Bronchial epithelial cell (primary cell): ENCODE measurements at regions not wholly inside any gene's neighbourhood (a gene's known extent, or its start where the extent isn't known, plus 50 kb on each side); places are given as distances from the start of the nearest gene placed in this dataset.

Experiments used
- DNase-seq: peaks from one replicate; pipeline ENCODE4 v3.0.0-alpha.2; 2010; ENCODE audit warnings: low read depth
- FAIRE-seq: peaks from 2 replicates; lab custom pipeline; 2011; peaks lifted over from hg19 to GRCh38; lab: Jason Lieb, UNC
- H3K27me3 ChIP-seq: 2 replicates; pipeline ENCODE4 v1.5.1; 2011; ENCODE audit warnings: low read length; ENCODE audit not compliant: control insufficient read depth, insufficient read depth
- H3K36me3 ChIP-seq: 2 replicates; pipeline ENCODE4 v1.5.1; 2011; ENCODE audit warnings: low read length; ENCODE audit not compliant: control insufficient read depth, insufficient read depth
- H3K4me3 ChIP-seq: 2 replicates; pipeline ENCODE4 v1.5.1; 2011; ENCODE audit warnings: mild to moderate bottlenecking, low read depth, low read length, control low read depth
- TF ChIP-seq, protein P1 (sequence below): IDR thresholded peaks from 2 replicates; pipeline ENCODE4 v1.5.1; 2011; ENCODE audit warnings: mild to moderate bottlenecking, moderate library complexity, low read length, control low read depth, inconsistent platforms; ENCODE audit not compliant: insufficient read depth, severe bottlenecking

- FAIRE-seq, result no peak
- TF ChIP-seq, protein P1, sequence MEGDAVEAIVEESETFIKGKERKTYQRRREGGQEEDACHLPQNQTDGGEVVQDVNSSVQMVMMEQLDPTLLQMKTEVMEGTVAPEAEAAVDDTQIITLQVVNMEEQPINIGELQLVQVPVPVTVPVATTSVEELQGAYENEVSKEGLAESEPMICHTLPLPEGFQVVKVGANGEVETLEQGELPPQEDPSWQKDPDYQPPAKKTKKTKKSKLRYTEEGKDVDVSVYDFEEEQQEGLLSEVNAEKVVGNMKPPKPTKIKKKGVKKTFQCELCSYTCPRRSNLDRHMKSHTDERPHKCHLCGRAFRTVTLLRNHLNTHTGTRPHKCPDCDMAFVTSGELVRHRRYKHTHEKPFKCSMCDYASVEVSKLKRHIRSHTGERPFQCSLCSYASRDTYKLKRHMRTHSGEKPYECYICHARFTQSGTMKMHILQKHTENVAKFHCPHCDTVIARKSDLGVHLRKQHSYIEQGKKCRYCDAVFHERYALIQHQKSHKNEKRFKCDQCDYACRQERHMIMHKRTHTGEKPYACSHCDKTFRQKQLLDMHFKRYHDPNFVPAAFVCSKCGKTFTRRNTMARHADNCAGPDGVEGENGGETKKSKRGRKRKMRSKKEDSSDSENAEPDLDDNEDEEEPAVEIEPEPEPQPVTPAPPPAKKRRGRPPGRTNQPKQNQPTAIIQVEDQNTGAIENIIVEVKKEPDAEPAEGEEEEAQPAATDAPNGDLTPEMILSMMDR, result no peak
Observed at GRCh38 chr6:112697265-112697664, 350.1 kb downstream of the RFPL4B start.

DNA sequence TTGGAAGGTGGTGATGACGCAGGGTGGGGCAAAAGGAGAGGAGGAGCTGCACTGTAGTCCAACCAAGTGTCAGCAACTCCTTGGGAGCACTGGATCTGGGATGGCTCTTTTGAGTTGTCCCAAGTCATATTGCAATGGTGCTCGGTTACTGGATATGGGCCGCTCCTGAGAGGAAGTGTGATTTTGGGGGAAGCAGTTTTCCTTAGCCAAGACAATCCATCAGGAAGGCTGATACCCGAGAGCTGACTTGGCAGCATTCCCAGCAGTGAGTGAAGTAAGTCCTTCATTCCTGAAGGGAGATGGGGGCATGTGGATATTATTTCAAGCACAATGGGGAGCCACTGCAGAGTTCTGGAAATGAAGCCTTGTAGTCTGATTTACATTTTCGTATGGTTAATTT, 354.1 kb downstream of the RFPL4B start:
- FAIRE-seq, result no peak
- Histone ChIP-seq H3K4me3 (no peak overlapping the region), H3K36me3 (no peaks in the 10 kb centered on the region), H3K27me3 (no peaks in the 10 kb centered on the region)
- TF ChIP-seq, protein P1, result no peak
- DNase-seq, result no peak

More at GRCh38 chr6:112697265-112697664, 350.1 kb downstream of the RFPL4B start:
- Histone ChIP-seq H3K4me3 (no peak overlapping the region), H3K36me3 (no peaks in the 10 kb centered on the region), H3K27me3 (no peaks in the 10 kb centered on the region)
- DNase-seq, result no peak

DNA sequence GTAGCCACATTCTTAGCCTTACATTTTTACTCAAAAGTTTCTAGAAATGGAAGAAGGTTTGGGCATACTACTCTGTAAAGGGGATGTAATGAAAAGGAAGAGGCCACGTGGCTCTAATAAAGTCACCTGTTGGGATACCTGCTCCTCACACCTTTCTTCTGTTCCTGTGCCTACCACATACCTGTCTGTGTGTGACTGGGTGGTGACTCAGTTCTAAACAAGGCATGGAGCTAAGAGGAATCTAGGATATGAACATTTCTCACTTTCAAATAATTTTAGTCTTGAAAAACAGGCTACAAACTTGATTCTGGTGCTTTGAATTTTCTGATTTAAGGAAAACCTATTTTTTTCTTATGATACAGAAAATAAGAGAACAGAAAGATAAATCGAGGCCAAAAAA, 363.6 kb downstream of the RFPL4B start:
- peak; percentile 44 for DNase-seq
- Histone ChIP-seq H3K27me3 (no peaks in the 10 kb centered on the region), H3K4me3 (no peak overlapping the region), H3K36me3 (no peaks in the 10 kb centered on the region)
- TF ChIP-seq, protein P1, result no peak
- no peak for FAIRE-seq

DNA sequence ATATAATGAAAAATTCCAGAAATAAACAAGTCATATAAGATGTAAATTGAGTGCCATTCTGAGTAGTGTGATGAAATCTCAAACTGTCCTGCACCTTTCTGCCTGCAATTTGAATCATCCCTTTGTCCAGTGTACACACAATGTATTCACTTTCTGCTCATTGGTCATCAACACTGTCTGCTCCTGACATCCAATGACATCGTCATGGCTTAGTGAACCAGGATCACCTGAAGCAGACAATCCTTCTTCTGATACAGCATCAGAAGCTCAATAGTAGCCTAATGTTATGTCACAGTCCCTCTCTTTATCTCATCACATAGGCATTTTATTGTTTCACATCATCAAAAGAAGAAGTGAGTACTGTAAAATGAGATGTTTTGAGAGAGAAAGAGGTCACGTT, 366.3 kb downstream of the RFPL4B start:
- FAIRE-seq, result no peak

GRCh38 chr6:112717401-112717800, 370.3 kb downstream of the RFPL4B start:
- TF ChIP-seq, protein P1, result no peak
- Histone ChIP-seq H3K27me3 (no peaks in the 10 kb centered on the region), H3K4me3 (no peak overlapping the region), H3K36me3 (no peaks in the 10 kb centered on the region)
- FAIRE-seq (no peak), DNase-seq (no peak)

More for the DNA sequence above, 366.3 kb downstream of the RFPL4B start:
- no peak for DNase-seq
- Histone ChIP-seq H3K4me3 (no peak overlapping the region), H3K27me3 (no peaks in the 10 kb centered on the region), H3K36me3 (no peaks in the 10 kb centered on the region)
- TF ChIP-seq, protein P1, result no peak

- FAIRE-seq (no peak), DNase-seq (no peak)
- TF ChIP-seq, protein P1, result no peak
Observed at GRCh38 chr6:112717856-112718255, 370.7 kb downstream of the RFPL4B start.

More at GRCh38 chr6:112717856-112718255, 370.7 kb downstream of the RFPL4B start:
- no peaks in the 10 kb centered on the region for H3K36me3 ChIP-seq
- no peaks in the 10 kb centered on the region for H3K27me3 ChIP-seq
- no peak overlapping the region for H3K4me3 ChIP-seq
